ENCODE measurements at regions not wholly inside any gene's neighbourhood (a gene's known extent, or its start where the extent isn't known, plus 50 kb on each side); places are given as distances from the start of the nearest gene placed in this dataset.

DNA sequence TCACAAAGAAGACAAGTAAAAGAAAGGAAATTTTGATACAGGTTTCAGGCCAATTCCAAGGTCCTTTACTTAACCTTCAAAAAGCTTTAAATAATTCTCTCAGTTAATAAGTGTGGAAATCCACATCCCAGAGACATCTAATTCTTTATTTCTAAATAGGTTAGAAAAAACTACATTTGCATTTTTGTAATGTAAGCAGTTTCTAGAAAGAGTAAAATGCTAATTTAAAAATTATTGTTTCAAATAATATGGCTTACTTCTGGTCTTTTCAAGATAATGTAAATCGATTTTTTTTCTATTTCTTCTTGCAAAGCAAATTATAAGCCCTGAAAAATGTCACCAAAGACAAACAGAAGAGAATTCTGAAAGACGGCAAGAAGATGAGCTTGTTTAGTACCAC lies 180.4 kb upstream of the HHIP start:
- H3K4me2 ChIP-seq (ENCODE audit: insufficient read depth, low read length, poor library complexity, severe bottlenecking): no peak overlapping the region
- H3K9ac ChIP-seq (ENCODE audit: low read depth, low read length, poor library complexity): no peak overlapping the region
- no peak overlapping the region for H3K4me3 ChIP-seq (ENCODE audit: low read length in 2 of 2)
- H2BK120ac ChIP-seq (ENCODE audit: low read depth, low read length): no peak overlapping the region
- no peak overlapping the region for H2BK12ac ChIP-seq (ENCODE audit: low read length)
- no peak overlapping the region for H3K18ac ChIP-seq (ENCODE audit: low read length)
- H3K27me3 ChIP-seq (ENCODE audit: control insufficient read depth in 3 of 3, insufficient read depth in 3 of 3, low read depth in 1 of 3, low read length in 3 of 3): no peaks in the 10 kb centered on the region
- no peak overlapping the region for H2AFZ ChIP-seq (ENCODE audit: low read length)
- no peaks in the 10 kb centered on the region for H3K79me1 ChIP-seq (ENCODE audit: low read depth, low read length)
- H2AK5ac ChIP-seq (ENCODE audit: low read depth, low read length): no peak overlapping the region
- no peak overlapping the region for H3K23ac ChIP-seq (ENCODE audit: low read depth, low read length, poor library complexity)
- H4K91ac ChIP-seq (ENCODE audit: low read depth, low read length, poor library complexity): no peak overlapping the region
- H4K8ac ChIP-seq (ENCODE audit: low read depth, low read length): no peak overlapping the region
- no peak for DNase-seq (ENCODE audit: low spot score)
- no peak overlapping the region for H2BK15ac ChIP-seq (ENCODE audit: low read length)
- H3K36me3 ChIP-seq (replicated peaks in 1 of 2; ENCODE audit: control insufficient read depth in 2 of 2, insufficient read depth in 2 of 2, low read length in 2 of 2): no peaks in the 10 kb centered on the region
- no peak overlapping the region for H2BK5ac ChIP-seq (ENCODE audit: low read length)
- H3K14ac ChIP-seq (ENCODE audit: low read length): no peak overlapping the region
- H3K9me3 ChIP-seq (replicated peaks in 1 of 2; ENCODE audit: control insufficient read depth in 2 of 2, insufficient read depth in 1 of 2, low read depth in 1 of 2, low read length in 2 of 2): no peaks in the 10 kb centered on the region
- WGBS, 2 donors (ENCODE audit: extremely low coverage in 2 of 2, insufficient read length in 2 of 2, insufficient replicate concordance in 1 of 2): no CpG with 5 or more reads among the region's 2 CpGs
- no peak overlapping the region for H3K4ac ChIP-seq (ENCODE audit: low read length)
- H3K4me1 ChIP-seq (ENCODE audit: control insufficient read depth in 2 of 2, insufficient read depth in 1 of 2, low read depth in 1 of 2, low read length in 2 of 2): peaks cover 0 to 1% of the 10 kb centered on the region in 2 donors
- no peak overlapping the region for H3K27ac ChIP-seq (replicated peaks; ENCODE audit: low read length)

DNA sequence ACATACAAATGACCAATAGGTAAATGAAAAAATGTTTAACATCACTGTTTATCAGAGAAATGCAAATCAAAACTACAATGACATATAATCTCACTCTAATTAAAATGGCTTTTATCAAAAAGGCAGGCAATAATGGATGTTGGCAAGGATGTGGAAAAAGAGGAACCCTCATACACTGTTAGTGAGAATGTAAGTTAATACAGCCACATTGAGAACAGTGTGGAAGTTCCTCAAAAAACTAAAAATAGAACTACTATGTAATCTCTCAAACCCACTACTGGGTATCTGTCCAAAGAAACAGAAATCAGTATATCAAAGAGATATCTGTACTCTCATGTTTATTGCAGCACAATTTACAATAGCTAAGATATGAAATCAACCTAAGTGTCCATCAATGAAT lies 165.9 kb upstream of the HHIP start:
- no peak overlapping the region for H2BK15ac ChIP-seq (ENCODE audit: low read length)
- no peak overlapping the region for H3K18ac ChIP-seq (ENCODE audit: low read length)
- H2AFZ ChIP-seq (ENCODE audit: low read length): no peak overlapping the region
- H4K8ac ChIP-seq (ENCODE audit: low read depth, low read length): no peak overlapping the region
- no peak overlapping the region for H3K4me2 ChIP-seq (ENCODE audit: insufficient read depth, low read length, poor library complexity, severe bottlenecking)
- H3K27me3 ChIP-seq (ENCODE audit: control insufficient read depth in 3 of 3, insufficient read depth in 3 of 3, low read depth in 1 of 3, low read length in 3 of 3): no peaks in the 10 kb centered on the region
- H3K36me3 ChIP-seq (replicated peaks in 1 of 2; ENCODE audit: control insufficient read depth in 2 of 2, insufficient read depth in 2 of 2, low read length in 2 of 2): no peaks in the 10 kb centered on the region
- no peak overlapping the region for H2BK5ac ChIP-seq (ENCODE audit: low read length)
- no peaks in the 10 kb centered on the region for H3K79me1 ChIP-seq (ENCODE audit: low read depth, low read length)
- H4K91ac ChIP-seq (ENCODE audit: low read depth, low read length, poor library complexity): no peak overlapping the region
- no peak overlapping the region for H3K9ac ChIP-seq (ENCODE audit: low read depth, low read length, poor library complexity)
- H3K14ac ChIP-seq (ENCODE audit: low read length): no peak overlapping the region
- peaks cover 0 to 6% of the 10 kb centered on the region in 2 donors for H3K9me3 ChIP-seq (replicated peaks in 1 of 2; ENCODE audit: control insufficient read depth in 2 of 2, insufficient read depth in 1 of 2, low read depth in 1 of 2, low read length in 2 of 2)
- H3K27ac ChIP-seq (replicated peaks; ENCODE audit: low read length): no peak overlapping the region
- no peak overlapping the region for H2BK12ac ChIP-seq (ENCODE audit: low read length)
- no peak for DNase-seq (ENCODE audit: low spot score)
- no peak overlapping the region for H3K23ac ChIP-seq (ENCODE audit: low read depth, low read length, poor library complexity)
- H3K4me1 ChIP-seq (ENCODE audit: control insufficient read depth in 2 of 2, insufficient read depth in 1 of 2, low read depth in 1 of 2, low read length in 2 of 2): no peaks in the 10 kb centered on the region
- H3K4ac ChIP-seq (ENCODE audit: low read length): no peak overlapping the region
- H2AK5ac ChIP-seq (ENCODE audit: low read depth, low read length): no peak overlapping the region
- H2BK120ac ChIP-seq (ENCODE audit: low read depth, low read length): no peak overlapping the region
- H3K4me3 ChIP-seq (ENCODE audit: low read length in 2 of 2): no peak overlapping the region

DNA sequence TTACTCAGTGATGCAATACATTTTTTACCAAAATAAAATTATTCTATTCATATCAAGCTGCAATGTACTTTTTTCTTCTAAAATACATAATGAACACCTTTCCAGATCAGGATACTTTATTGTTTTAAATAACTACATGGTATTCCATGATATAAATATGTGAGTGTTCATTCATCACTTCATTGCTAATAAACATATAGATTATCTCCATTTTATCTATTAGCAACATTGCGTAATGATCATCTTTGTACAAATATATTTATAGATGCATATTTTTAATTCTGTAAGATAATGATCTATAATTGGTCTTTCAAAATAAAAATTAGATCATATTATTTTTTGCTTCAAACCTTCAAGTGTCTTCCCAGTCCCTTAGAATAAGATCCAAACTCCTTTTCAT lies 156.1 kb upstream of the HHIP start:
- H2AFZ ChIP-seq (ENCODE audit: low read length): no peak overlapping the region
- H3K4me2 ChIP-seq (ENCODE audit: insufficient read depth, low read length, poor library complexity, severe bottlenecking): no peak overlapping the region
- H3K27me3 ChIP-seq (ENCODE audit: control insufficient read depth in 3 of 3, insufficient read depth in 3 of 3, low read depth in 1 of 3, low read length in 3 of 3): no peaks in the 10 kb centered on the region
- H2AK5ac ChIP-seq (ENCODE audit: low read depth, low read length): no peak overlapping the region
- H2BK15ac ChIP-seq (ENCODE audit: low read length): no peak overlapping the region
- no peak overlapping the region for H3K14ac ChIP-seq (ENCODE audit: low read length)
- no peak overlapping the region for H3K4me3 ChIP-seq (ENCODE audit: low read length in 2 of 2)
- no peak overlapping the region for H3K4ac ChIP-seq (ENCODE audit: low read length)
- H4K8ac ChIP-seq (ENCODE audit: low read depth, low read length): no peak overlapping the region
- no peak for DNase-seq (ENCODE audit: low spot score)
- H3K27ac ChIP-seq (replicated peaks; ENCODE audit: low read length): no peak overlapping the region
- no peak overlapping the region for H4K91ac ChIP-seq (ENCODE audit: low read depth, low read length, poor library complexity)
- no CpG with 5 or more reads among the region's 1 CpG for WGBS, 2 donors (ENCODE audit: extremely low coverage in 2 of 2, insufficient read length in 2 of 2, insufficient replicate concordance in 1 of 2)
- no peak overlapping the region for H3K18ac ChIP-seq (ENCODE audit: low read length)
- no peaks in the 10 kb centered on the region for H3K36me3 ChIP-seq (replicated peaks in 1 of 2; ENCODE audit: control insufficient read depth in 2 of 2, insufficient read depth in 2 of 2, low read length in 2 of 2)
- no peak overlapping the region for H2BK12ac ChIP-seq (ENCODE audit: low read length)
- H3K4me1 ChIP-seq (ENCODE audit: control insufficient read depth in 2 of 2, insufficient read depth in 1 of 2, low read depth in 1 of 2, low read length in 2 of 2): no peaks in the 10 kb centered on the region
- no peaks in the 10 kb centered on the region for H3K79me1 ChIP-seq (ENCODE audit: low read depth, low read length)
- no peaks in the 10 kb centered on the region for H3K9me3 ChIP-seq (replicated peaks in 1 of 2; ENCODE audit: control insufficient read depth in 2 of 2, insufficient read depth in 1 of 2, low read depth in 1 of 2, low read length in 2 of 2)
- H2BK120ac ChIP-seq (ENCODE audit: low read depth, low read length): no peak overlapping the region
- H3K23ac ChIP-seq (ENCODE audit: low read depth, low read length, poor library complexity): no peak overlapping the region
- no peak overlapping the region for H3K9ac ChIP-seq (ENCODE audit: low read depth, low read length, poor library complexity)
- no peak overlapping the region for H2BK5ac ChIP-seq (ENCODE audit: low read length)

DNA sequence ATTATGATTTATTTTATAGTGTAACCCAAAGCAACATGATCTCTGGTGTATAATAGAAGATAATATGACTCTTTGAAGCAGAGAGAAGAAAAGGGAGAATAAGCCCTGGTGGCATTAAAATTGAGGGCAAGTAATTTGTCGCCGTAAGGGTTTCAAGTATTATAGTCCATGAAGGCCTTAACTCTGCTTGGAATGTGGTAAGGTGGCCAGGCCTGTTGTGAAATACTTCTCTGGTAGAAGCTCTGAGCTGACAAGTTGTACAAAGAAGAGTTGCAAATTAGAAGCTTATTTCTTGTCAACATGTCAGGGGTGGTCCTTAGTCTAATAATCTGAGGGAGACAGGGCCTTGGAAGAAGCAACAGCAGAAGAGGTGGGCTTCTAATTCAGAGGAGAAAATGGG lies 151.7 kb upstream of the HHIP start:
- no peak overlapping the region for H4K91ac ChIP-seq (ENCODE audit: low read depth, low read length, poor library complexity)
- no CpG with 5 or more reads among the region's 2 CpGs for WGBS, 2 donors (ENCODE audit: extremely low coverage in 2 of 2, insufficient read length in 2 of 2, insufficient replicate concordance in 1 of 2)

More for the DNA sequence above, 151.7 kb upstream of the HHIP start:
- H3K36me3 ChIP-seq (replicated peaks in 1 of 2; ENCODE audit: control insufficient read depth in 2 of 2, insufficient read depth in 2 of 2, low read length in 2 of 2): no peaks in the 10 kb centered on the region
- no peak overlapping the region for H3K9ac ChIP-seq (ENCODE audit: low read depth, low read length, poor library complexity)
- H3K14ac ChIP-seq (ENCODE audit: low read length): no peak overlapping the region
- H3K27ac ChIP-seq (replicated peaks; ENCODE audit: low read length): no peak overlapping the region
- no peak overlapping the region for H2AFZ ChIP-seq (ENCODE audit: low read length)
- no peak overlapping the region for H3K4me2 ChIP-seq (ENCODE audit: insufficient read depth, low read length, poor library complexity, severe bottlenecking)
- no peak overlapping the region for H2BK12ac ChIP-seq (ENCODE audit: low read length)
- no peak overlapping the region for H2AK5ac ChIP-seq (ENCODE audit: low read depth, low read length)
- H3K23ac ChIP-seq (ENCODE audit: low read depth, low read length, poor library complexity): no peak overlapping the region
- no peaks in the 10 kb centered on the region for H3K9me3 ChIP-seq (replicated peaks in 1 of 2; ENCODE audit: control insufficient read depth in 2 of 2, insufficient read depth in 1 of 2, low read depth in 1 of 2, low read length in 2 of 2)
- H3K4ac ChIP-seq (ENCODE audit: low read length): no peak overlapping the region
- no peak overlapping the region for H2BK15ac ChIP-seq (ENCODE audit: low read length)
- H3K4me1 ChIP-seq (ENCODE audit: control insufficient read depth in 2 of 2, insufficient read depth in 1 of 2, low read depth in 1 of 2, low read length in 2 of 2): no peaks in the 10 kb centered on the region
- no peak for DNase-seq (ENCODE audit: low spot score)
- H2BK120ac ChIP-seq (ENCODE audit: low read depth, low read length): no peak overlapping the region
- no peaks in the 10 kb centered on the region for H3K27me3 ChIP-seq (ENCODE audit: control insufficient read depth in 3 of 3, insufficient read depth in 3 of 3, low read depth in 1 of 3, low read length in 3 of 3)
- H3K4me3 ChIP-seq (ENCODE audit: low read length in 2 of 2): no peak overlapping the region
- no peak overlapping the region for H4K8ac ChIP-seq (ENCODE audit: low read depth, low read length)
- no peaks in the 10 kb centered on the region for H3K79me1 ChIP-seq (ENCODE audit: low read depth, low read length)
- no peak overlapping the region for H2BK5ac ChIP-seq (ENCODE audit: low read length)
- H3K18ac ChIP-seq (ENCODE audit: low read length): no peak overlapping the region
